Common myeloid progenitor, CD34-positive (primary cell): ENCODE measurements at regions not wholly inside any gene's neighbourhood (a gene's known extent, or its start where the extent isn't known, plus 50 kb on each side); places are given as distances from the start of the nearest gene placed in this dataset.

Experiments
- CTCF ChIA-PET: fragments of 350-600 bp; sonication (Branson Sonifier 250); formaldehyde crosslinking; loops from one replicate; lab custom pipeline; 2021; ENCODE audit warnings: antibody characterized with exemption; lab: Charles Lee
- POLR2A ChIA-PET: fragments of 350-600 bp; sonication (Branson Sonifier 250); formaldehyde crosslinking; loops from one replicate; lab custom pipeline; 2021; ENCODE audit warnings: antibody characterized with exemption; lab: Charles Lee
- DNase-seq, 3 donors: peaks; one replicate each; pipeline versions ENCODE4 v3.0.0 to v3.0.0-alpha.2; 2013
- H3K27ac ChIP-seq, 2 experiments: 1 replicate in 1 of 2; 2 replicates in 1 of 2; pipeline ENCODE4 v1.7.0; 2013; ENCODE audit warnings: inconsistent platforms in 2 of 2, low read length in 2 of 2, mild to moderate bottlenecking in 2 of 2, low read depth in 1 of 2, moderate library complexity in 1 of 2; ENCODE audit not compliant: severe bottlenecking in 2 of 2, insufficient read depth in 1 of 2, poor library complexity in 1 of 2
- H3K27me3 ChIP-seq, 5 experiments: replicated peaks in 2 of 5; 1 replicate in 3 of 5; 2 replicates in 2 of 5; pipeline versions ENCODE4 v1.6.1 to v1.7.0; 2013; ENCODE audit warnings: low read length in 4 of 5, mild to moderate bottlenecking in 2 of 5, moderate library complexity in 2 of 5, inconsistent platforms in 1 of 5; ENCODE audit not compliant: insufficient read depth in 5 of 5, control insufficient read depth in 4 of 5
- H3K36me3 ChIP-seq, 4 experiments: 1 replicate in 2 of 4; 2 replicates in 2 of 4; pipeline versions ENCODE4 v1.6.1 to v1.7.0; 2013; ENCODE audit warnings: low read length in 3 of 4, control low read depth in 1 of 4, mild to moderate bottlenecking in 1 of 4; ENCODE audit not compliant: control insufficient read depth in 4 of 4, insufficient read depth in 4 of 4
- H3K4me1 ChIP-seq, 4 experiments: 1 replicate in 3 of 4; 2 replicates in 1 of 4; pipeline versions ENCODE4 v1.6.1 to v1.7.1; 2013; ENCODE audit warnings: low read length in 3 of 4, mild to moderate bottlenecking in 3 of 4, control low read depth in 1 of 4, inconsistent platforms in 1 of 4, moderate library complexity in 1 of 4; ENCODE audit not compliant: control insufficient read depth in 4 of 4, insufficient read depth in 4 of 4; ENCODE audit errors: control extremely low read depth in 1 of 4
- H3K4me3 ChIP-seq, 7 experiments: 1 replicate in 4 of 7; 2 replicates in 3 of 7; pipeline versions ENCODE4 v1.5.1 to v1.7.0; 2013; ENCODE audit warnings: mild to moderate bottlenecking in 7 of 7, low read length in 6 of 7, moderate library complexity in 6 of 7, inconsistent platforms in 2 of 7, low read depth in 2 of 7, control low read depth in 1 of 7; ENCODE audit not compliant: insufficient read depth in 4 of 7, control insufficient read depth in 1 of 7; ENCODE audit errors: extremely low read depth in 1 of 7
- H3K9me3 ChIP-seq, 5 experiments: 1 replicate in 4 of 5; 2 replicates in 1 of 5; pipeline versions ENCODE4 v1.6.1 to v1.7.1; 2013; ENCODE audit warnings: low read length in 4 of 5, mild to moderate bottlenecking in 2 of 5, inconsistent platforms in 1 of 5, low read depth in 1 of 5, moderate library complexity in 1 of 5; ENCODE audit not compliant: control insufficient read depth in 4 of 5, insufficient read depth in 2 of 5; ENCODE audit errors: control extremely low read depth in 1 of 5
- WGBS: methylation state at CpG from one replicate; pipeline ENCODE4 v1.1.5; 2013; ENCODE audit not compliant: insufficient coverage; 5-methylcytosine and 5-hydroxymethylcytosine counted together

DNA sequence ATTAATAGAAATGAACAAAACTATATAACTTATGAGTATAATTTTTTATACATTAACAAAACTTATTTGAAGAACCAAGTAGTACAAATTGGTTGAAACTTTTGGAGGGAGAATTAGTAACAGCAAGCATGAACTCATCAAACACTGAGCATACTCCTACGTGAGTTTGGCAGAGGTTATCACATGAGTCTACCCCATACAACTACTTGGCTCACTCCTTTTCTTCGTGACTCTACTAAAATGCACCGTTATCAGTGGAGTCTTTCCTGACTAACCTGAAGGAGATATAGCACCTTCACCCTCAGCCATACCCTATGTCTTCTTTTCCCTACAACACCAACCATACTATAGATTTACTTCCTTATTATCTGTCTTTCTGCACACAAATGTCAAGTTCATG is 794.2 kb downstream of the TFAP2A start:
- DNase-seq, result no peak
- H3K36me3 ChIP-seq, result no peaks in the 10 kb centered on the region
- no peaks in the 10 kb centered on the region for H3K27me3 ChIP-seq
- 94% methylated on average over 2 of the region's 3 CpGs for WGBS
- H3K27ac ChIP-seq, result no peak overlapping the region
- H3K4me3 ChIP-seq, result no peak overlapping the region
- ChIA-PET CTCF (interaction anchor here (1.0 kb wide), 1 partner anchor 12 kb away, joined by 3 read pairs; no protein-coding TSS in a partner anchor), POLR2A (no interaction called here)
- H3K4me1 ChIP-seq, result no peaks in the 10 kb centered on the region
- no peaks in the 10 kb centered on the region for H3K9me3 ChIP-seq

DNA sequence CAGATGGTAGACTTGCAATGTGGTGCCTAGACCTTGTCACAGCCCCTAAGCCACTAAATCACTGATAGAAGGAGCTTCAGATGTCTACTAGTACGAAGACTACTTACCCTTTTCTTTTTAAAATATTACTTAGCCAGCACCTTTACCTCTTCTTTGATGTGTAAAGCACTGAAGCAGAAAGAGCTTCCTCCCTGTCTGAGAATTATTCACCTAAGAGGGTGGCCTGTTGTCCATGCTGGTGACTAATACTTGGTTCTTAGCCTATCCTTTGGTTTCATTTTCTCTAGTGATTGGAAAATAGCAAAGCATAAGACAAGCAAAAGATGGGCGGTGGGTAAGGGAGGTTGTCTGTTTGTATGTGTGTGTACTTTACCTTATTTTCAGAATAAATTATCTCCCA is 794.6 kb downstream of the TFAP2A start:
- Histone ChIP-seq H3K27ac (no peak overlapping the region), H3K36me3 (no peaks in the 10 kb centered on the region), H3K9me3 (no peaks in the 10 kb centered on the region), H3K27me3 (no peaks in the 10 kb centered on the region), H3K4me1 (no peaks in the 10 kb centered on the region), H3K4me3 (no peak overlapping the region)
- no CpG with 5 or more reads among the region's 2 CpGs for WGBS
- no peak for DNase-seq
- ChIA-PET CTCF (no interaction called here), POLR2A (no interaction called here)

DNA sequence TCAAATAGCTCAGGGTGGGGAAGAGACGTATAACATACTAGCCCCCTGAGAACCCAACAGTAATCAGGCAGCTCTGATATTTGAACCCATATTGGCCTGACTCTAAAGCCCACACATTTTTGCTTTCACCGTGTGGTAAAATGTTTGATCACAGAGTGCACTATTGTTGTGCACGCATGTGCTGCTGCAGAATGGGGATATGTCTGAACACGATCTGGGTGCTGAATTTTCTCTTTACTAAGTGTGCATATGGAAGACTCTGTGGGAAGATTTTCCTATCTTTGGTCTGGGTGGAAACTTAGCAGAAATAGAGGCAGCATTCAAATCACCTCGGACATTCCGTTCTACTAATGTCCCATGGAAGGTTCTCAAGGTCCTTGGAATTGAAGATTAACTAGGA is 800.1 kb downstream of the TFAP2A start:
- Histone ChIP-seq H3K27ac (no peak overlapping the region), H3K4me1 (no peaks in the 10 kb centered on the region), H3K9me3 (no peaks in the 10 kb centered on the region), H3K27me3 (no peaks in the 10 kb centered on the region), H3K36me3 (no peaks in the 10 kb centered on the region), H3K4me3 (no peak overlapping the region)
- 93% methylated on average over 5 of the region's 6 CpGs for WGBS
- no peak for DNase-seq
- ChIA-PET POLR2A (no interaction called here), CTCF (no interaction called here)

DNA sequence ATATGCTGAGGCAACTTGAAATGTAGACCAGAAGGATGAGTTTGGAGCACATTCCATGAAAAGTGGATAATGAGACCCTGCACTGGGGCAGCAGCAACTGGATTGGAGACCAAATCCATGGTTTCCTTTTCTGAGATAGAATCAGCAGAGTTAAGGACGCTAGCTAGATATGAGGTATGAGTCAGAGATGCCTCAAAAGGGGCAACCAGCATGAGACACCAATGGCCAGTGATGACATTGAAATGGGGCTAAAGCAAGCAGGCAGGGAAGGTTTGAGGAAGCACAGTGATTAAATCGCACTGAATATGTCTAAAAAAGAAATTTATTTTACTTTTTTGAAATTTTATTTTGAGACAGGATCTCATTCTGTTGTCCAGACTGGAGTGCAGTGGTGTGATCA is 802.4 kb downstream of the TFAP2A start:
- Histone ChIP-seq H3K27ac (no peak overlapping the region), H3K4me3 (no peak overlapping the region), H3K4me1 (no peaks in the 10 kb centered on the region), H3K9me3 (no peaks in the 10 kb centered on the region), H3K36me3 (no peaks in the 10 kb centered on the region), H3K27me3 (no peaks in the 10 kb centered on the region)
- ChIA-PET CTCF (no interaction called here), POLR2A (no interaction called here)
- 93% methylated on average over 1 of the region's 2 CpGs for WGBS
- no peak for DNase-seq

DNA sequence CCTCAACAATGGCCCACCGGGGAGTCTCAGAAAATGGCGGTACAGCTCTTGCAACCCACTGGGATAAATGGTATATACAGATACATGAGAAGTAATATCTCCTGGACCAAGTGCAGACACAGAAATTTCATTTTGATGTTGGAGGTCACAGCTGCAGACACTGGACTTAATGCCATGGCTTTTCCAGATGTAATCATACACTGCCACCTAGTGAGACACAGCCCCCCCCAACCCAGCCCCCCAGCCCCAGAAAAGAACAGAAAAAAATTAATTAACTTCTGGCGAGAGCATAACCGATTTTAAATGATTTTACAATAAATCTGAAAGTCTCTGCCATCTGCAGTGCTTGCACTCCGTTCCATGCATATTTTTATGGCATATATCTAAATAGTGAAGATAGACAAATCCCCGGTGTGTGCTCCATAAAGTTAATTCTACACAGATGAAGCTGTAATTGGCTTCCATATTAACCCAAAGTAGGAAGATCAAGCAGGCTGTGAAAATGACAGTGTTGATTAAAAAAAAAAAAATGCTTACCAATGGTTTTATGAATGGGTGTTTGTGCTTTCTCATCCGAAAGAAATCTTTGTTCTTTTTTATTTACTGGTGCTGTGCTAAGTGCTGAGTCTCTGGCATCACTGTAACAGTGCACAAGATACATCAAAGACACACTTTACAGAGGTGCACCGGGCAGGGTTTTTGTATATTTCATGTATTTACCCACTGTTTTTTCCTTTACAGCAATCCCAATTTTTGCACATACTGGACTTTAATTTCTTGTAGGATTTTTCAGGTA is 804.1 kb downstream of the TFAP2A start:
- CTCF ChIA-PET, result no interaction called here
- Histone ChIP-seq H3K27me3 (peaks cover 0 to 8% (median 2%) of the 10 kb centered on the region in 5 experiments), H3K4me1 (no peaks in the 10 kb centered on the region), H3K27ac (no peak overlapping the region), H3K9me3 (no peaks in the 10 kb centered on the region), H3K36me3 (no peaks in the 10 kb centered on the region), H3K4me3 (no peak overlapping the region)
- WGBS, result no CpG with 5 or more reads among the region's 8 CpGs
- POLR2A ChIA-PET, result interaction anchor here (0.7 kb wide), 1 partner anchor 866 kb away, joined by 3 read pairs; no protein-coding TSS in a partner anchor
- no peak for DNase-seq

DNA sequence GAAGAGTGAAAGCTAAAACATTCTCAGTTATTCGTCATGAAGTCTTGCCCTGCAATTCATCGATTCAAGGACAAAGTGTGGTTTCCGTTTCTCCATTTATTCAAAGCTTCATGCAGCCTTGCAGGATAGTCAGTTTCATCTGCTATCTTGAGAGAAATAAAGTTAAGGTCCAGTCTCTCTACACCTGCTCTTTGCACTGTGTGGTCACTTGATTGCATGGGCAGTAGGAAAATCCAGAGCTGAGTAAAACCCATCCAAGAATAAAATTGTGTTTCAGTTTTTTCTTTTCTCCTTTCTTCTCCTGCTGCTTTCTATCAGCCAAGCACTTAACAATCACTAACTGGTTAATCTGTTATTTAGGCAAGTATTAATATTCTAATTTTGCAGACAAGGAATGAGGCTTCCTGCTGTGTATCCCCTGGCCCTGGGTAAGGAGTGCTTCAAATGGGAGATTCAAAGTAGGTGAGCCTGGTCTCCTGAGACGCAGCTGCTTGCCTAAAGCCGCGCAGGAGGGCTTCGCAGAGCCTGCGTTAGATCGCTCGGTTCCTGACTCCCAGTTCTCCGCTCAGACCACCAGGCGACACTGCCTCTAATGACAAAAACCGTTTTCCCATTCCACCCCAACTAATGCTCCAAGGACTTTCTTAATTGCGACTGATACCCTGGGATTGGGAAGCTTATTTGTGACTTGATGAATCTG is 808.3 kb downstream of the TFAP2A start:
- no peaks in the 10 kb centered on the region for H3K4me1 ChIP-seq
- CTCF ChIA-PET, result interaction anchor here (1.0 kb wide), 1 partner anchor 10 kb away, joined by 3 read pairs; no protein-coding TSS in a partner anchor
- DNase-seq, result no peak
- POLR2A ChIA-PET, result no interaction called here
- H3K36me3 ChIP-seq, result no peaks in the 10 kb centered on the region
- no peak overlapping the region for H3K4me3 ChIP-seq
- no peaks in the 10 kb centered on the region for H3K9me3 ChIP-seq
- H3K27me3 ChIP-seq, result peaks cover 0 to 8% (median 2%) of the 10 kb centered on the region in 5 experiments
- WGBS, result 28% methylated on average over 14 of the region's 14 CpGs
- H3K27ac ChIP-seq, result no peak overlapping the region

DNA sequence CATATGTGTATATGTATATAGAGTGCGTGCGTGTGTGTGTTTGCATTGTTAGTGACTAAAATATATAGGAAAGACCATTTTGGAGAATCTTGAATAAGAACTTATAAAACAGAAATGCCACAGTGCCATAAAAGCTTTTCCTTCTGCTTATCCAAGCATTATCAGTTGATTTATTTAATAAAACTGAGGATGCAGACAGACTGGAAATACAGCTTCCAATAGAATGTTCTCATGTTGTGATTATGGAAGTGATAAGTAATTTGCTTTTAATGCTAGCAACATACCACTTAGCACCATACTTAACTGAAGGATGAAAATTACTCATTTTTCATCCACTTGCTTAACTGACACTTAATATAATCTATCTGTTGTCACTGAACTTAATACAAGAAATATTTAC is 820.1 kb downstream of the TFAP2A start:
- no peaks in the 10 kb centered on the region for H3K9me3 ChIP-seq
- H3K36me3 ChIP-seq, result no peaks in the 10 kb centered on the region
- CTCF ChIA-PET, result no interaction called here
- H3K4me3 ChIP-seq, result no peak overlapping the region
- no peak for DNase-seq
- H3K4me1 ChIP-seq, result no peaks in the 10 kb centered on the region
- no peaks in the 10 kb centered on the region for H3K27me3 ChIP-seq
- POLR2A ChIA-PET, result no interaction called here
- H3K27ac ChIP-seq, result no peak overlapping the region
- WGBS, result no CpG with 5 or more reads among the region's 2 CpGs
